Spinal cord (tissue), 9 donors: ENCODE measurements at regions not wholly inside any gene's neighbourhood (a gene's known extent, or its start where the extent isn't known, plus 50 kb on each side); places are given as distances from the start of the nearest gene placed in this dataset.
A peak's percentile ranks its signal among the peaks of the same experiment; 100 is the strongest.

Experiments
- DNase-seq, 6 donors: peaks; one replicate each; pipeline versions ENCODE4 v3.0.0 to v3.0.0-alpha.2; 2013 to 2015; ENCODE audit warnings: low spot score in 6 of 6, low read depth in 4 of 6
- H3K27ac ChIP-seq: one replicate; pipeline ENCODE4 v1.5.1; 2013; ENCODE audit warnings: low read depth, low read length, control low read depth
- H3K27me3 ChIP-seq: one replicate; pipeline ENCODE4 v1.6.1; 2013; ENCODE audit warnings: low read length; ENCODE audit not compliant: control insufficient read depth, insufficient read depth
- H3K36me3 ChIP-seq: one replicate; pipeline ENCODE4 v1.6.1; 2013; ENCODE audit warnings: low read length; ENCODE audit not compliant: control insufficient read depth, insufficient read depth
- H3K4me1 ChIP-seq: one replicate; pipeline ENCODE4 v1.6.1; 2013; ENCODE audit warnings: low read length; ENCODE audit not compliant: control insufficient read depth, insufficient read depth
- H3K4me3 ChIP-seq: one replicate; pipeline ENCODE4 v1.5.1; 2013; ENCODE audit warnings: low read depth, low read length, control low read depth
- H3K9me3 ChIP-seq: one replicate; pipeline ENCODE4 v1.6.1; 2013; ENCODE audit warnings: low read length; ENCODE audit not compliant: control insufficient read depth, insufficient read depth
- WGBS: methylation state at CpG from one replicate; pipeline ENCODE4 v1.1.5; 2013; ENCODE audit warnings: missing lambda C conversion rate; ENCODE audit not compliant: insufficient coverage; 5-methylcytosine and 5-hydroxymethylcytosine counted together
- donor health status: healthy.

DNA sequence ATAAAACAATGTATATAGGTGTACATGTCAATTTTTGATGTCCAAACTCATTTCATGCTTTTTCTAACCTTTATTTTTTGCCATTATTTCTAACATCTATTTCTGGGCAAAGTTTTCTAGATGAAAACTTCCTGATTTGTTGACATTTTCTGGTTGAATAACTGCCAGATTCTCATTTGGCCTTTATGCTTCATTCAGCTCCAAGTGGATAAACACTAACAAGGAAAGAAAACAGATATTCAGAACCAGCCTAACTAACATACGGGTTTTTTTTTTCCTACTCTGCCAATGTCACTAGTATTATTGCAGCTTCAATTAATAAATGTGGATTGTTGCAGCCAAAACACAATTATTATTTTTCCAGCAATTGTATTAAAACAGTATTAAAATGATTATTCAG, 50.9 kb upstream of the RAP1GDS1 start:
- H3K4me1 ChIP-seq: no peaks in the 10 kb centered on the region
- no peaks in the 10 kb centered on the region for H3K9me3 ChIP-seq
- no peak for DNase-seq
- no CpG with 5 or more reads among the region's 1 CpG for WGBS
- H3K27me3 ChIP-seq: no peaks in the 10 kb centered on the region
- no peak overlapping the region for H3K4me3 ChIP-seq
- H3K27ac ChIP-seq: no peak overlapping the region
- no peaks in the 10 kb centered on the region for H3K36me3 ChIP-seq

- WGBS: no CpG with 5 or more reads among the region's 1 CpG
Observed at GRCh38 chr4:98209111-98209510, 52.1 kb upstream of the RAP1GDS1 start.

DNA sequence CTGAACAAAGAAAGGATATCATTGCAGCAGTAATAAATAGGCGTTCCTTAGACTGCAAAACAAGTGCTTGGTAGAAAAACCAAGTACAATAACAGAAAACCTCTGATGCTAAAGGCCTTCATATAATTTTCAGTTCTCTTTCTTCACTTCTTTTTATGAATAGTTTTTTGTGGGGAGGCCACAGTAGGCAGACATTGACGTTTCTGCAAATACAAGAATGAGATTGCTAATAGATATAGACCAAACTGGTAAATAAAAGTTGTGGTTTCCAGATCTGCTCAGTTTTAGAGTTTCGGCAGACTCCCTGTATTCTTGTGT, 57.0 kb upstream of the RAP1GDS1 start:
- Histone ChIP-seq H3K36me3 (no peaks in the 10 kb centered on the region), H3K27ac (no peak overlapping the region), H3K4me1 (no peaks in the 10 kb centered on the region), H3K4me3 (no peak overlapping the region), H3K9me3 (no peaks in the 10 kb centered on the region), H3K27me3 (no peaks in the 10 kb centered on the region)
- no peak for DNase-seq
- 100% methylated on average over 1 of the region's 3 CpGs for WGBS

More at GRCh38 chr4:98209111-98209510, 52.1 kb upstream of the RAP1GDS1 start:
- H3K4me1 ChIP-seq: no peaks in the 10 kb centered on the region
- no peaks in the 10 kb centered on the region for H3K27me3 ChIP-seq
- no peak overlapping the region for H3K27ac ChIP-seq
- DNase-seq: no peak
- H3K36me3 ChIP-seq: no peaks in the 10 kb centered on the region
- no peaks in the 10 kb centered on the region for H3K9me3 ChIP-seq
- no peak overlapping the region for H3K4me3 ChIP-seq

- no peak overlapping the region for H3K4me3 ChIP-seq
- 86% methylated on average over 4 of the region's 8 CpGs for WGBS
Observed at GRCh38 chr4:98203332-98204235, 57.6 kb upstream of the RAP1GDS1 start.

DNA sequence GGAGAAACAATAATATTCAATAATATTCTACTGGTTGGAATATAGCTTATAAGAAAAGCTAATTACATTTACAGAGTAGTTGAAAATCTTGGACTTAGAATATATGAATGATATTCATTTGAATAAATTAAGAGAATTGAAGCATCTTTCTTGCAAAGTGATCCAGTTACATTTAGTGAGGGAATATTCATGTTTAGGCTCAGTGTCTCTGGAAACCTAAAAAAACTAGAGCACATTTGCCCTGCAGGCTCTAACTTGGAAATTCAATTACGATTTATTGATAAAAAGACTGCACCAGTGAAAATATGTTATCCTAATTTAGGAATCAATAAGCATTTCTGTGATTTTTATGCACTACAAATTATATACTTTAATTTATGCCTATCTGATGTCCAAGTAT, 58.3 kb upstream of the RAP1GDS1 start:
- DNase-seq: peak in 2 of 6 donors; percentile 6 to 34
- no CpG with 5 or more reads among the region's 1 CpG for WGBS
- H3K27me3 ChIP-seq: no peaks in the 10 kb centered on the region
- H3K4me3 ChIP-seq: no peak overlapping the region
- no peaks in the 10 kb centered on the region for H3K9me3 ChIP-seq
- no peaks in the 10 kb centered on the region for H3K36me3 ChIP-seq
- H3K4me1 ChIP-seq: no peaks in the 10 kb centered on the region
- H3K27ac ChIP-seq: no peak overlapping the region

More at GRCh38 chr4:98203332-98204235, 57.6 kb upstream of the RAP1GDS1 start:
- Histone ChIP-seq H3K27me3 (no peaks in the 10 kb centered on the region), H3K27ac (no peak overlapping the region), H3K9me3 (no peaks in the 10 kb centered on the region), H3K4me1 (no peaks in the 10 kb centered on the region), H3K36me3 (no peaks in the 10 kb centered on the region)
- DNase-seq: peak in 2 of 6 donors; percentile 13 to 53

DNA sequence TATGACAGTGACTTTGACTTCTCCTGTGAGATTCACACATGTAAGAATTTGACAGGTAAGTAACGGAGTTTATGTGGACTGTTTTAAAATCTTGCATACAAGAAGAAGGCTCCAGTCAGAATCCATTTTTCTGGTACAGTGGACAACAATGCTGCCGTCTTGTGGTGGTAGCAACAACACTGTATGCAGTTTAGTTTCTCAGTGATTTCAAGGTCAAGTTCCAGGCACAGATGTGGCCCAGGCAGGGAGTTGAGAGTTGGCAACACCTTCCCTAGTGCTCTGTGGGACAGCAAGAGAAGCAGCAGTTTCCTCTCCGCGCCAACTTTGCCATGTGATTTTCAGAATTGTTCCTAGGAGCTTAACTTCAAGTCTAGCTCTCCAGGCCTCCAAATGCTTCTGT, 56.0 kb upstream of the STPG2 start:
- no peaks in the 10 kb centered on the region for H3K27me3 ChIP-seq
- 88% methylated on average over 4 of the region's 4 CpGs for WGBS
- peaks cover 2% of the 10 kb centered on the region for H3K9me3 ChIP-seq
- H3K4me1 ChIP-seq: no peaks in the 10 kb centered on the region
- no peak overlapping the region for H3K4me3 ChIP-seq
- DNase-seq: peak in 1 of 6 donors; percentile 6
- no peak overlapping the region for H3K27ac ChIP-seq
- no peaks in the 10 kb centered on the region for H3K36me3 ChIP-seq

DNA sequence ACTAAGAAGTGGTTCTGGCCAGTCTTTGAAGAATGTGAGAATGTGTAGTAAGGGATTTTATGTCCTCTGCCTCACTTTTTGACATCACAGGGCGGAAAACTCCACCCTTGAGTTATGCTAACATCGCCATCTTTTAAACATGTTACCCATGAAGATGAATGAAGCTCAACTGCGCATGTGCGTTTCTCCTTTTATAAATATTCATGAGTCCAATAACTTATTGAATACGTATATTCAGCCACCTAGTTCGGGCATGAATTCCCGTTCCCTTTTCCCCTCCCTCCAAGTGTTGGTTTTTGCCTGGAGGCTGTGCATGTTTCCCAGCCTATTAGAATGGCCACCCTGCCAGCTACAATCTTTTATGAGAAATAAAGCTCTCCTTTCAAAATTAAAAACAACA, 51.7 kb upstream of the STPG2 start:
- peaks cover 9% of the 10 kb centered on the region for H3K9me3 ChIP-seq
- no peak overlapping the region for H3K27ac ChIP-seq
- DNase-seq: no peak
- no peaks in the 10 kb centered on the region for H3K4me1 ChIP-seq
- 95% methylated on average over 4 of the region's 7 CpGs for WGBS
- no peak overlapping the region for H3K4me3 ChIP-seq
- no peaks in the 10 kb centered on the region for H3K36me3 ChIP-seq
- H3K27me3 ChIP-seq: no peaks in the 10 kb centered on the region

DNA sequence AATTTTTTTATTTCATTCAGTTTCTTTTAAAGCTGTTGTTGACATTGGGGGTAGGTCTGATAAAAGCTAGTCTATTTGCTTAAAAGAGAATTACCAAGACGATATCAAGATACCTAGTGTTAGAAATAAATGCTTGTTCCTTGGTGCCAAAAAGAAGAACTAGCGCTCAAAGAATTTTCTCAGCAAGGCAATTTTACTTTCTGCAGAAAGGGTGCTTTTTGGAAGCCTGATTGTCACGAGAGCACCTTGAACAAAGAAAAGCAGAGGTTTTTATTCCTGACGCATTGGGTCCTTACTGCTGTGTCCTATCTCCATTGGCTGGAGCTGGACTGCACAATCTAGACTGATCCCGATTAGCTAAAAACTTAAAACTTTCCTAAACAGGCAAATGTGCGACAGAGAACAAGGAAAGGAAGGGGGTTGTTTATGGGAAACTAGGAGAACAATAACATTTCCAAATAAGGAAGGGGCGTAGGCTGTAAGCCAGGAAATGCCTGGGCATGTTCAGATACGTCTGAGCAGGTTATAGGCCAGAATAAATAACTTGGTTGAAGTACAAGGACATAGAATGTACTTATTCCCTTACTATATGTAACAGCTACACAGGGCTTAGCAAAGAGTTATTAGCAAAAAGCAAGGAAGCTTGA, 50.3 kb upstream of the STPG2 start:
- no peaks in the 10 kb centered on the region for H3K4me1 ChIP-seq
- no peaks in the 10 kb centered on the region for H3K27me3 ChIP-seq
- H3K36me3 ChIP-seq: no peaks in the 10 kb centered on the region
- 94% methylated on average over 5 of the region's 8 CpGs for WGBS
- no peak overlapping the region for H3K27ac ChIP-seq
- no peak for DNase-seq
- no peak overlapping the region for H3K4me3 ChIP-seq
- peaks cover 9% of the 10 kb centered on the region for H3K9me3 ChIP-seq
